ENCODE measurements at regions not wholly inside any gene's neighbourhood (a gene's known extent, or its start where the extent isn't known, plus 50 kb on each side); places are given as distances from the start of the nearest gene placed in this dataset.

- TF ChIP-seq FOXP2 (optimal IDR thresholded peaks at IDR 0.05; ENCODE audit: borderline replicate concordance, extremely low read depth, extremely low read length, insufficient read depth) = no peak
- no peak for TF ChIP-seq SIN3A (IDR thresholded peaks at IDR 0.05; ENCODE audit: borderline replicate concordance, insufficient read depth, low read length)
- TF ChIP-seq, protein P1, sequence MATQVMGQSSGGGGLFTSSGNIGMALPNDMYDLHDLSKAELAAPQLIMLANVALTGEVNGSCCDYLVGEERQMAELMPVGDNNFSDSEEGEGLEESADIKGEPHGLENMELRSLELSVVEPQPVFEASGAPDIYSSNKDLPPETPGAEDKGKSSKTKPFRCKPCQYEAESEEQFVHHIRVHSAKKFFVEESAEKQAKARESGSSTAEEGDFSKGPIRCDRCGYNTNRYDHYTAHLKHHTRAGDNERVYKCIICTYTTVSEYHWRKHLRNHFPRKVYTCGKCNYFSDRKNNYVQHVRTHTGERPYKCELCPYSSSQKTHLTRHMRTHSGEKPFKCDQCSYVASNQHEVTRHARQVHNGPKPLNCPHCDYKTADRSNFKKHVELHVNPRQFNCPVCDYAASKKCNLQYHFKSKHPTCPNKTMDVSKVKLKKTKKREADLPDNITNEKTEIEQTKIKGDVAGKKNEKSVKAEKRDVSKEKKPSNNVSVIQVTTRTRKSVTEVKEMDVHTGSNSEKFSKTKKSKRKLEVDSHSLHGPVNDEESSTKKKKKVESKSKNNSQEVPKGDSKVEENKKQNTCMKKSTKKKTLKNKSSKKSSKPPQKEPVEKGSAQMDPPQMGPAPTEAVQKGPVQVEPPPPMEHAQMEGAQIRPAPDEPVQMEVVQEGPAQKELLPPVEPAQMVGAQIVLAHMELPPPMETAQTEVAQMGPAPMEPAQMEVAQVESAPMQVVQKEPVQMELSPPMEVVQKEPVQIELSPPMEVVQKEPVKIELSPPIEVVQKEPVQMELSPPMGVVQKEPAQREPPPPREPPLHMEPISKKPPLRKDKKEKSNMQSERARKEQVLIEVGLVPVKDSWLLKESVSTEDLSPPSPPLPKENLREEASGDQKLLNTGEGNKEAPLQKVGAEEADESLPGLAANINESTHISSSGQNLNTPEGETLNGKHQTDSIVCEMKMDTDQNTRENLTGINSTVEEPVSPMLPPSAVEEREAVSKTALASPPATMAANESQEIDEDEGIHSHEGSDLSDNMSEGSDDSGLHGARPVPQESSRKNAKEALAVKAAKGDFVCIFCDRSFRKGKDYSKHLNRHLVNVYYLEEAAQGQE (IDR thresholded peaks at IDR 0.05; ENCODE audit: insufficient read depth in 1 of 2, low read depth in 2 of 2, low read length in 2 of 2) = no peak
- TF ChIP-seq TAF1 (IDR thresholded peaks at IDR 0.05; ENCODE audit: borderline replicate concordance, insufficient read depth, low read length) = no peak
- TF ChIP-seq POLR2AphosphoS5 (IDR thresholded peaks at IDR 0.05; ENCODE audit: low read depth, low read length) = no peak
Observed at GRCh38 chr1:38690790-38691449, 168.7 kb downstream of the RRAGC start.

DNA sequence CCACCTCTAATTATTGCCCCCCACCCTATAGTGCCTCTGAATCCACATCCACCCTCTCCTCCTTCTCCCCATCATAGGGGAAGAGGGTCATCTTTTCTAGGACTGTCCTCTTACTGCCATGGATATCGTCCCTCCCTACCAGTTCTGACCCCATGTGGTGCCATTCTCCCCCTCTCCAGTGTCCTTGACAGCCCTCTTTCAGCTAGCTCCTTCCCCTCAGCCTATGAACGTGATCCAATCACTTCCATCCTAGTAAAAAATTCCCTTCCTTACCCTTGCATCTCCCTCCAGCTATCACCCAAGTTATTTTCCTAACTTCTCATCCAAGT, 172.7 kb downstream of the RRAGC start:
- TF ChIP-seq, protein P1 (IDR thresholded peaks at IDR 0.05; ENCODE audit: insufficient read depth in 1 of 2, low read depth in 2 of 2, low read length in 2 of 2) = no peak
- TF ChIP-seq SIN3A (IDR thresholded peaks at IDR 0.05; ENCODE audit: borderline replicate concordance, insufficient read depth, low read length) (no peak), FOXP2 (optimal IDR thresholded peaks at IDR 0.05; ENCODE audit: borderline replicate concordance, extremely low read depth, extremely low read length, insufficient read depth) (no peak), TAF1 (IDR thresholded peaks at IDR 0.05; ENCODE audit: borderline replicate concordance, insufficient read depth, low read length) (no peak)

DNA sequence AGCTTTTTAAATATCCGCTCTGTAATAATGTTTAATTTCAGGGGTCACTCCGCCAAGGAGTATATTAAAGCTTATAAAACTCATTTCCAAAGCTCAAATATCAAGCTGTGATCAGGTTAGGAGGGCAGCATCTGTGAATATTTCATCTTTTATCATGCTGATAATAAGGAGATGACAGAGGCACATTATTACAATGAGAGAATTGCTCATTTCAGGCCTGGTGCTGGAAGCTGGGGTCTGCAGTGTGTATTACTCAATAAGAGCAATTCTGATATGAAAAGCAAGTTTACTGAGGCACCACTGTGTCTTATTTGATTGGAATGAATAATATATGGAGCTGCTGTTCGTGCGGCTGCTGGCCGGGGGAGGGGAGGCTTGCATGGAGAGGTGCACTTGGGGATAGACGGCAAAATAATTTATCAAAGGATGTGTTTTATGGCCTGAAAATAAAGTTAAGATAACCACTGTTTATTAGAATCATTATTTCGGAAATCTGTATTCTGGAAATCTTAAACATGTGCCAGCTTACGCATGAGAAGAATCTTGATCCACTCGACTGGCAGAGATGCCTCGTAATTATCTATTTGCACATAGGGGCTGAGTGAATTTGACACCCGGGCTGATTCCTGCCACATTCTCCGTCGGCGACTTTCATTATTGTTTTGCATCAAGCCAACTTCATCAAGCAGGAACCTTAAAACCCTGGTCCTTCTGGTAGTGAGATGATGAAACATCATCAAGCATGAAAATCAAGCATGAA, 173.2 kb downstream of the RRAGC start:
- TF ChIP-seq, protein P1 (IDR thresholded peaks at IDR 0.05; ENCODE audit: insufficient read depth in 1 of 2, low read depth in 2 of 2, low read length in 2 of 2) = no peak
- TF ChIP-seq TAF1 (IDR thresholded peaks at IDR 0.05; ENCODE audit: borderline replicate concordance, insufficient read depth, low read length) (no peak), FOXP2 (optimal IDR thresholded peaks at IDR 0.05; ENCODE audit: borderline replicate concordance, extremely low read depth, extremely low read length, insufficient read depth) (no peak), POLR2AphosphoS5 (IDR thresholded peaks at IDR 0.05; ENCODE audit: low read depth, low read length) (no peak), SIN3A (IDR thresholded peaks at IDR 0.05; ENCODE audit: borderline replicate concordance, insufficient read depth, low read length) (no peak)

DNA sequence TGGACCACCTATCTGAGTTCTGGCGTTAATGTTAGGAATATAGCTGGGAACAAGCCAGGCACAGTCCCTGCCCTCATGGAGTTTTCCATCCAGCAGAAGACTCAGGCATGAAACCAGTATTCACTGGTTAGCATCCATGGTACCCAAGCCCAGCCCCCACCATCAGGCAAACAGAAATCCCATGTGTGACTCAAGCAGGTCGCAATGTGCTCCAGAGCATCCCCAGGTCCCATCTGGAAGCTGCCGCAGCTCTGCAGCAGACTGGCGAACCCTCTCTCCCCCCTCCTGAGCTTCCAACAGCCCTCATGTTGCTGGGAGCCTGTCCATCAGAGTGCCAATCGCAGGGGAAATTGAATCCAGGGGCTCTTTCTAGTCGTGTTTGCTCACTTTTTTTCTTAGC, 174.2 kb downstream of the RRAGC start:
- TF ChIP-seq TAF1 (IDR thresholded peaks at IDR 0.05; ENCODE audit: borderline replicate concordance, insufficient read depth, low read length) = no peak
- TF ChIP-seq, protein P1 (IDR thresholded peaks at IDR 0.05; ENCODE audit: insufficient read depth in 1 of 2, low read depth in 2 of 2, low read length in 2 of 2) = no peak
- TF ChIP-seq POLR2AphosphoS5 (IDR thresholded peaks at IDR 0.05; ENCODE audit: low read depth, low read length) = no peak
- TF ChIP-seq FOXP2 (optimal IDR thresholded peaks at IDR 0.05; ENCODE audit: borderline replicate concordance, extremely low read depth, extremely low read length, insufficient read depth) = no peak
- TF ChIP-seq SIN3A (IDR thresholded peaks at IDR 0.05; ENCODE audit: borderline replicate concordance, insufficient read depth, low read length) = no peak

Measured in PFSK-1 (cell line).